Gastroesophageal sphincter (tissue), 4 donors: ENCODE measurements at regions not wholly inside any gene's neighbourhood (a gene's known extent, or its start where the extent isn't known, plus 50 kb on each side); places are given as distances from the start of the nearest gene placed in this dataset.

Experiments
- ATAC-seq: fragments of 150-250 bp; one replicate; pipeline ENCODE4 v1.9.1; 2016; ENCODE audit warnings: mild to moderate bottlenecking, moderate library complexity
- H3K27ac ChIP-seq, 4 donors: fragments of 200-600 bp; sonication (generic) in 3 of 4; 1 replicate in 3 of 4; 2 replicates in 1 of 4; pipeline ENCODE4 v1.5.1; 2016 to 2019
- H3K27me3 ChIP-seq: fragments of 200-600 bp; sonication (generic); one replicate; pipeline ENCODE4 v1.5.1; 2019
- H3K36me3 ChIP-seq, 2 donors: fragments of 200-600 bp; sonication (generic); one replicate each; pipeline ENCODE4 v1.5.1; 2019; ENCODE audit warnings: control low read depth in 1 of 2
- H3K4me1 ChIP-seq, 3 donors: fragments of 200-600 bp; sonication (generic); 1 replicate in 2 of 3; 2 replicates in 1 of 3; pipeline ENCODE4 v1.5.1; 2016 to 2019; ENCODE audit warnings: control low read depth in 2 of 3
- H3K4me3 ChIP-seq, 2 donors: fragments of 200-600 bp; sonication (generic); one replicate each; pipeline ENCODE4 v1.5.1; 2019; ENCODE audit warnings: mild to moderate bottlenecking in 1 of 2, moderate library complexity in 1 of 2
- H3K9me3 ChIP-seq, 3 donors: fragments of 200-600 bp; sonication (generic); one replicate each; pipeline ENCODE4 v1.5.1; 2017 to 2019; ENCODE audit warnings: control low read depth in 2 of 3
- EP300 ChIP-seq: sonication (generic); formaldehyde crosslinking; IDR thresholded peaks from one replicate; pipeline ENCODE4 v1.6.1; 2017; ENCODE audit warnings: antibody characterized with exemption, mild to moderate bottlenecking
- POLR2A ChIP-seq, 2 donors: fragments of 450-650 bp; IDR thresholded peaks; one replicate each; pipeline ENCODE4 v1.6.1; 2017; ENCODE audit warnings: antibody characterized with exemption in 2 of 2, mild to moderate bottlenecking in 2 of 2, moderate library complexity in 1 of 2
- POLR2AphosphoS5 ChIP-seq: sonication (generic); formaldehyde crosslinking; IDR thresholded peaks from one replicate; pipeline ENCODE4 v1.6.1; 2017; ENCODE audit warnings: antibody characterized with exemption
- WGBS, 2 donors: methylation state at CpG; one replicate each; pipeline ENCODE4 v1.1.5; 2018; ENCODE audit warnings: low coverage in 1 of 2; 5-methylcytosine and 5-hydroxymethylcytosine counted together
- TF ChIP-seq, protein P1 (sequence below), 4 experiments: fragments of 200-600 bp in 2 of 4; fragments of 450-650 bp in 2 of 4; sonication (generic) in 1 of 4; IDR thresholded peaks; one replicate each; pipeline ENCODE4 v1.5.1; 2017 to 2019; ENCODE audit warnings: antibody characterized with exemption in 4 of 4, mild to moderate bottlenecking in 2 of 4, moderate library complexity in 2 of 4

- H3K27ac ChIP-seq: no peak overlapping the region
- no peaks in the 10 kb centered on the region for H3K36me3 ChIP-seq
- TF ChIP-seq POLR2AphosphoS5 (no peak), POLR2A (IDR thresholded peaks at IDR 0.05) (no peak), EP300 (no peak)
- TF ChIP-seq, protein P1, sequence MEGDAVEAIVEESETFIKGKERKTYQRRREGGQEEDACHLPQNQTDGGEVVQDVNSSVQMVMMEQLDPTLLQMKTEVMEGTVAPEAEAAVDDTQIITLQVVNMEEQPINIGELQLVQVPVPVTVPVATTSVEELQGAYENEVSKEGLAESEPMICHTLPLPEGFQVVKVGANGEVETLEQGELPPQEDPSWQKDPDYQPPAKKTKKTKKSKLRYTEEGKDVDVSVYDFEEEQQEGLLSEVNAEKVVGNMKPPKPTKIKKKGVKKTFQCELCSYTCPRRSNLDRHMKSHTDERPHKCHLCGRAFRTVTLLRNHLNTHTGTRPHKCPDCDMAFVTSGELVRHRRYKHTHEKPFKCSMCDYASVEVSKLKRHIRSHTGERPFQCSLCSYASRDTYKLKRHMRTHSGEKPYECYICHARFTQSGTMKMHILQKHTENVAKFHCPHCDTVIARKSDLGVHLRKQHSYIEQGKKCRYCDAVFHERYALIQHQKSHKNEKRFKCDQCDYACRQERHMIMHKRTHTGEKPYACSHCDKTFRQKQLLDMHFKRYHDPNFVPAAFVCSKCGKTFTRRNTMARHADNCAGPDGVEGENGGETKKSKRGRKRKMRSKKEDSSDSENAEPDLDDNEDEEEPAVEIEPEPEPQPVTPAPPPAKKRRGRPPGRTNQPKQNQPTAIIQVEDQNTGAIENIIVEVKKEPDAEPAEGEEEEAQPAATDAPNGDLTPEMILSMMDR (IDR thresholded peaks at IDR 0.05): no peak
- H3K27me3 ChIP-seq: no peaks in the 10 kb centered on the region
- H3K4me1 ChIP-seq: no peaks in the 10 kb centered on the region
- H3K4me3 ChIP-seq: no peak overlapping the region
- H3K9me3 ChIP-seq: no peaks in the 10 kb centered on the region
- WGBS, 2 donors: 60% methylated on average over 1 of the region's 1 CpG; no CpG with 5 or more reads in 1 of the 2 donors
- no peak for ATAC-seq
Measured at GRCh38 chr18:40707797-40708196, 1247.2 kb upstream of the PIK3C3 start.

- H3K27ac ChIP-seq: no peak overlapping the region
- peaks cover 0 to 6% (median 0%) of the 10 kb centered on the region in 3 donors for H3K9me3 ChIP-seq
- ATAC-seq: no peak
Measured at GRCh38 chr18:40698129-40698528, 1256.9 kb upstream of the PIK3C3 start.

GRCh38 chr18:40695526-40695925 is 1259.5 kb upstream of the PIK3C3 start:
- no peak for ATAC-seq
- TF ChIP-seq, protein P1 (IDR thresholded peaks at IDR 0.05): no peak

More at GRCh38 chr18:40698129-40698528, 1256.9 kb upstream of the PIK3C3 start:
- Histone ChIP-seq H3K4me3 (no peak overlapping the region), H3K27me3 (no peaks in the 10 kb centered on the region), H3K4me1 (no peaks in the 10 kb centered on the region), H3K36me3 (no peaks in the 10 kb centered on the region)
- TF ChIP-seq POLR2A (IDR thresholded peaks at IDR 0.05) (no peak), POLR2AphosphoS5 (no peak), EP300 (no peak)
- TF ChIP-seq, protein P1 (IDR thresholded peaks at IDR 0.05): no peak

DNA sequence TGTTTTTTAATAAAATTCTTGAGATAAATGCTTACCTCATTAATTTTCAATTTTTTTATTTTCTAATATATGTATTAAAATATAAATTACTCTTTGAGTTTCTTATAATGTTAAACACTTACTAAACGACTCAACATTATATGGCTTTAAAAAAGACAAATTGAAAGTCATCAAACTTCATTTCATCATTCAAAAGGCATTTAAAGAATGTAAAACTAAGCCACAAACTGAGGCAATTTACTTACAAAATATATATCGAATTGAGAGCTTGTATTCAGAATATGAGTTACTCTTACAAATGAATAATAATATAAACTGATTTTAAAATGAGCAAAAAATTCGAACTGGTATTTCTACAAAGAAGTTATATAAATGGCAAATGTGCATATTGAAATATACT is 1262.2 kb upstream of the PIK3C3 start:
- no peaks in the 10 kb centered on the region for H3K27me3 ChIP-seq
- H3K27ac ChIP-seq: no peak overlapping the region
- no peaks in the 10 kb centered on the region for H3K36me3 ChIP-seq
- no peak overlapping the region for H3K4me3 ChIP-seq
- TF ChIP-seq POLR2A (IDR thresholded peaks at IDR 0.05) (no peak), POLR2AphosphoS5 (no peak), EP300 (no peak)
- TF ChIP-seq, protein P1 (IDR thresholded peaks at IDR 0.05): no peak
- peaks cover 0 to 6% (median 0%) of the 10 kb centered on the region in 3 donors for H3K9me3 ChIP-seq
- no peaks in the 10 kb centered on the region for H3K4me1 ChIP-seq
- WGBS, 2 donors: 35 to 57% methylated on average over 3 of the region's 3 CpGs
- ATAC-seq: no peak

More at GRCh38 chr18:40695526-40695925, 1259.5 kb upstream of the PIK3C3 start:
- H3K27ac ChIP-seq: no peak overlapping the region
- no peaks in the 10 kb centered on the region for H3K4me1 ChIP-seq
- no peaks in the 10 kb centered on the region for H3K27me3 ChIP-seq
- peaks cover 0 to 6% (median 0%) of the 10 kb centered on the region in 3 donors for H3K9me3 ChIP-seq
- no peaks in the 10 kb centered on the region for H3K36me3 ChIP-seq
- WGBS, 2 donors: 56 to 83% methylated on average over 1 of the region's 1 CpG
- H3K4me3 ChIP-seq: no peak overlapping the region

DNA sequence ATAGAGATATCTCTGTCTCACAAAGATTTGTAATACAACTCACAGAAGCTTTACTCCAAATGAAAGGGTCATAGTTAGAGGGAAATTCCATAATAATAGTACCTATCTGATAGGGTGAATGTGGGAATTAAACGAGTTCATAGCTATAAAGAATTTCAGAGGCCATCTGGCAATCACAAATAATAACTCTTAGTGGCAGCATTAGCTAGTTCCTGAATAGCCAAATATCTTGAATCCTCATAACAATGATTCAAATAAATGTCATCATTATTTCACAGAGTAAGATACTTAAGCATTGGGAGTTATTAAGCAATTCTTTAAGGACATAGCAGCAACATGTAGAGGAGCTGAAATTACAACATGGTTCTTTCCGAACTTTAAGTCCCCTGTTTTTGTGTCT is 1265.0 kb upstream of the PIK3C3 start:
- no peak for ATAC-seq
- Histone ChIP-seq H3K27me3 (no peaks in the 10 kb centered on the region), H3K9me3 (peaks cover 0 to 6% (median 0%) of the 10 kb centered on the region in 3 donors), H3K36me3 (no peaks in the 10 kb centered on the region), H3K27ac (no peak overlapping the region), H3K4me3 (no peak overlapping the region), H3K4me1 (no peaks in the 10 kb centered on the region)
- 63 to 70% methylated on average over 2 of the region's 2 CpGs for WGBS, 2 donors
- TF ChIP-seq POLR2AphosphoS5 (no peak), EP300 (no peak), POLR2A (IDR thresholded peaks at IDR 0.05) (no peak)
- TF ChIP-seq, protein P1 (IDR thresholded peaks at IDR 0.05): no peak
